ENCODE measurements at regions not wholly inside any gene's neighbourhood (a gene's known extent, or its start where the extent isn't known, plus 50 kb on each side); places are given as distances from the start of the nearest gene placed in this dataset.

GRCh38 chr1:229981736-229982135, 85.3 kb upstream of the GALNT2 start:
- DNase-seq, result no peak

- DNase-seq, result no peak
These were observed 82.6 kb upstream of the GALNT2 start for GRCh38 chr1:229984310-229984991.

- no peak for DNase-seq
These were observed 81.9 kb upstream of the GALNT2 start for GRCh38 chr1:229984992-229985612.

- no peak for DNase-seq
These were observed 81.4 kb upstream of the GALNT2 start for GRCh38 chr1:229985613-229986010.

GRCh38 chr1:229986737-229987337, 80.2 kb upstream of the GALNT2 start:
- DNase-seq, result no peak

- no peak for DNase-seq
These were observed 79.1 kb upstream of the GALNT2 start for GRCh38 chr1:229987953-229988352.

- no peak for DNase-seq
These were observed 78.5 kb upstream of the GALNT2 start for GRCh38 chr1:229988534-229988933.

GRCh38 chr1:229989591-229990248, 77.3 kb upstream of the GALNT2 start:
- no peak for DNase-seq

GRCh38 chr1:229990326-229990725, 76.7 kb upstream of the GALNT2 start:
- DNase-seq, result no peak

GRCh38 chr1:229991104-229991513, 75.9 kb upstream of the GALNT2 start:
- DNase-seq, result no peak

- DNase-seq, result no peak
These were observed 75.2 kb upstream of the GALNT2 start for GRCh38 chr1:229991724-229992333.

- DNase-seq, result no peak
These were observed 74.0 kb upstream of the GALNT2 start for GRCh38 chr1:229993060-229993459.

- no peak for DNase-seq
These were observed 73.1 kb upstream of the GALNT2 start for GRCh38 chr1:229993894-229994293.

- DNase-seq, result peak; percentile 81
These were observed 67.9 kb upstream of the GALNT2 start for GRCh38 chr1:229999004-229999670.

- peak; percentile 78 for DNase-seq
These were observed 66.4 kb upstream of the GALNT2 start for GRCh38 chr1:230000493-230001184.

GRCh38 chr1:230002164-230002803, 64.8 kb upstream of the GALNT2 start:
- DNase-seq, result peak; percentile 54

- no peak for DNase-seq
These were observed 63.6 kb upstream of the GALNT2 start for GRCh38 chr1:230003409-230003808.

GRCh38 chr1:230005040-230005439, 62.0 kb upstream of the GALNT2 start:
- no peak for DNase-seq

- DNase-seq, result no peak
These were observed 58.3 kb upstream of the GALNT2 start for GRCh38 chr1:230008721-230009120.

GRCh38 chr1:230009611-230010313, 57.3 kb upstream of the GALNT2 start:
- DNase-seq, result no peak
